Spleen (tissue), 11 donors: ENCODE measurements at regions not wholly inside any gene's neighbourhood (a gene's known extent, or its start where the extent isn't known, plus 50 kb on each side); places are given as distances from the start of the nearest gene placed in this dataset.

Experiments used
- DNase-seq: peaks from one replicate; pipeline ENCODE4 v3.0.0-alpha.2; 2020
- H3K27ac ChIP-seq, 8 donors: fragments of 200-600 bp; sonication (generic) in 7 of 8; 1 replicate in 4 of 8; 2 replicates in 4 of 8; pipeline versions ENCODE4 v1.5.0 to v1.8.0; 2016 to 2021; ENCODE audit warnings: inconsistent platforms in 4 of 8, mild to moderate bottlenecking in 4 of 8, moderate library complexity in 1 of 8
- H3K27me3 ChIP-seq, 7 donors: fragments of 200-600 bp; sonication (generic) in 6 of 7; replicated peaks in 1 of 7; 1 replicate in 4 of 7; 2 replicates in 3 of 7; pipeline versions ENCODE4 v1.5.0 to v1.8.0; 2016 to 2021; ENCODE audit warnings: inconsistent platforms in 3 of 7, mild to moderate bottlenecking in 1 of 7
- H3K36me3 ChIP-seq, 6 donors: fragments of 200-600 bp; sonication (generic) in 5 of 6; 1 replicate in 4 of 6; 2 replicates in 2 of 6; pipeline versions ENCODE4 v1.5.0 to v1.8.0; 2016 to 2021; ENCODE audit warnings: inconsistent platforms in 2 of 6
- H3K4me1 ChIP-seq, 6 donors: fragments of 200-600 bp; sonication (generic) in 5 of 6; 1 replicate in 3 of 6; 2 replicates in 3 of 6; pipeline versions ENCODE4 v1.5.0 to v1.8.0; 2016 to 2021; ENCODE audit warnings: inconsistent platforms in 3 of 6
- H3K4me3 ChIP-seq, 8 donors: fragments of 200-600 bp; sonication (generic) in 7 of 8; 1 replicate in 4 of 8; 2 replicates in 4 of 8; pipeline versions ENCODE4 v1.5.0 to v1.8.0; 2016 to 2021; ENCODE audit warnings: inconsistent platforms in 4 of 8, mild to moderate bottlenecking in 4 of 8, moderate library complexity in 2 of 8
- H3K9me3 ChIP-seq, 8 donors: fragments of 200-600 bp; sonication (generic) in 7 of 8; 1 replicate in 4 of 8; 2 replicates in 4 of 8; pipeline versions ENCODE4 v1.5.0 to v1.8.0; 2016 to 2021; ENCODE audit warnings: inconsistent platforms in 4 of 8
- CTCF ChIP-seq, 11 experiments: fragments of 200-600 bp in 7 of 11; fragments of 450-650 bp in 4 of 11; sonication (generic) in 4 of 11; IDR thresholded peaks in 8 of 11; conservative IDR thresholded peaks in 3 of 11; 1 replicate in 7 of 11; 2 replicates in 4 of 11; pipeline versions ENCODE4 v1.4.0 to v1.8.0; 2016 to 2021; ENCODE audit warnings: antibody characterized with exemption in 11 of 11, inconsistent platforms in 4 of 11, mild to moderate bottlenecking in 1 of 11
- POLR2A ChIP-seq, 3 donors: fragments of 450-650 bp; IDR thresholded peaks; one replicate each; pipeline ENCODE4 v1.5.1; 2017; ENCODE audit warnings: antibody characterized with exemption in 3 of 3, mild to moderate bottlenecking in 1 of 3
- POLR2AphosphoS5 ChIP-seq, 3 donors: sonication (generic); formaldehyde crosslinking; IDR thresholded peaks; one replicate each; pipeline ENCODE4 v1.5.1; 2017; ENCODE audit warnings: antibody characterized with exemption in 3 of 3
- WGBS, 5 donors: extraction: QIAGEN DNeasy Blood & Tissue Kit in 3 of 5; methylation state at CpG; one replicate each; pipeline versions ENCODE4 v1.1.5 to v1.1.7; 2013 to 2018; 5-methylcytosine and 5-hydroxymethylcytosine counted together
- intact Hi-C: fragments of 100-400 bp; cut with DNase I; formaldehyde crosslinking; loops from one replicate; pipeline ENCODE4 v1.15.0; 2023; ENCODE audit warnings: low total_unique reads
- donor health status: healthy with polysubstance abuse.
- donor health status: DM: no; HTN: no; CAD: no; lungs with moderate emphysema.
- donor health status: DM: no; HTN: no; CAD: no.
- donor health status: Bipolar disorder and iron deficiency.
- donor health status: healthy.
- donor health status: DM: no; HTN: no; CAD: no.
- donor health status: DM: yes; HTN: yes; CAD: no.

- Histone ChIP-seq H3K4me1 (no peaks in the 10 kb centered on the region), H3K27ac (no peak overlapping the region), H3K27me3 (no peaks in the 10 kb centered on the region), H3K9me3 (peaks cover 0 to 14% (median 8%) of the 10 kb centered on the region in 8 donors), H3K4me3 (no peak overlapping the region), H3K36me3 (no peaks in the 10 kb centered on the region)
- TF ChIP-seq CTCF (IDR thresholded peaks at IDR 0.05 in 8 of 11, conservative IDR thresholded peaks at IDR 0.05 in 3 of 11) (no peak), POLR2A (IDR thresholded peaks at IDR 0.05) (no peak), POLR2AphosphoS5 (IDR thresholded peaks at IDR 0.05) (no peak)
- intact Hi-C loops: no loop called here
- DNase-seq: no peak
- WGBS, 5 donors: 92 to 97% (median 93%) methylated on average over 3 of the region's 3 CpGs
Measured at GRCh38 chr5:145345511-145346287, 489.4 kb downstream of the PRELID2 start.

GRCh38 chr5:145341842-145342241 lies 493.3 kb downstream of the PRELID2 start:
- H3K27me3 ChIP-seq: no peaks in the 10 kb centered on the region
- DNase-seq: no peak
- WGBS, 5 donors: 72 to 89% (median 79%) methylated on average over 1 of the region's 1 CpG
- intact Hi-C loops: no loop called here
- TF ChIP-seq POLR2A (IDR thresholded peaks at IDR 0.05): no peak
- TF ChIP-seq POLR2AphosphoS5 (IDR thresholded peaks at IDR 0.05): no peak
- TF ChIP-seq CTCF (IDR thresholded peaks at IDR 0.05 in 8 of 11, conservative IDR thresholded peaks at IDR 0.05 in 3 of 11): no peak
- no peaks in the 10 kb centered on the region for H3K36me3 ChIP-seq
- H3K27ac ChIP-seq: no peak overlapping the region
- no peak overlapping the region for H3K4me3 ChIP-seq
- peaks cover 0 to 33% (median 11%) of the 10 kb centered on the region in 8 donors for H3K9me3 ChIP-seq
- no peaks in the 10 kb centered on the region for H3K4me1 ChIP-seq

GRCh38 chr5:145340099-145340498 lies 495.0 kb downstream of the PRELID2 start:
- H3K36me3 ChIP-seq: no peaks in the 10 kb centered on the region
- no peak overlapping the region for H3K4me3 ChIP-seq
- no peaks in the 10 kb centered on the region for H3K4me1 ChIP-seq
- no peaks in the 10 kb centered on the region for H3K27me3 ChIP-seq
- no peak for DNase-seq
- no peak overlapping the region for H3K27ac ChIP-seq
- peaks cover 4 to 41% (median 18%) of the 10 kb centered on the region in 8 donors for H3K9me3 ChIP-seq
- TF ChIP-seq POLR2A (IDR thresholded peaks at IDR 0.05) (no peak), POLR2AphosphoS5 (IDR thresholded peaks at IDR 0.05) (no peak), CTCF (IDR thresholded peaks at IDR 0.05 in 8 of 11, conservative IDR thresholded peaks at IDR 0.05 in 3 of 11) (no peak)
- WGBS, 5 donors: 85 to 95% (median 91%) methylated on average over 3 of the region's 3 CpGs
- intact Hi-C loops: no loop called here

- H3K36me3 ChIP-seq: no peaks in the 10 kb centered on the region
- no peaks in the 10 kb centered on the region for H3K27me3 ChIP-seq
- no peak overlapping the region for H3K4me3 ChIP-seq
- DNase-seq: no peak
- no peaks in the 10 kb centered on the region for H3K4me1 ChIP-seq
- H3K27ac ChIP-seq: no peak overlapping the region
- intact Hi-C loops: no loop called here
- peaks cover 0 to 39% (median 17%) of the 10 kb centered on the region in 8 donors for H3K9me3 ChIP-seq
- TF ChIP-seq POLR2AphosphoS5 (IDR thresholded peaks at IDR 0.05): no peak
- TF ChIP-seq CTCF (IDR thresholded peaks at IDR 0.05 in 8 of 11, conservative IDR thresholded peaks at IDR 0.05 in 3 of 11): no peak
- TF ChIP-seq POLR2A (IDR thresholded peaks at IDR 0.05): no peak
Measured at GRCh38 chr5:145324767-145325479, 510.2 kb downstream of the PRELID2 start.
